Neural progenitor cell (in vitro differentiated cells): ENCODE measurements at regions not wholly inside any gene's neighbourhood (a gene's known extent, or its start where the extent isn't known, plus 50 kb on each side); places are given as distances from the start of the nearest gene placed in this dataset.

ENCODE experiments used
- DNase-seq: peaks from one replicate; pipeline ENCODE4 v3.0.0-alpha.2; 2016; ENCODE audit warnings: low spot score
- H2AFZ ChIP-seq: fragments of 200-600 bp; sonication (generic); replicated peaks from 2 replicates; pipeline ENCODE4 v1.6.1; 2016; ENCODE audit warnings: antibody characterized with exemption
- H3F3A ChIP-seq: fragments of 200-600 bp; sonication (generic); 2 replicates; pipeline ENCODE4 v1.6.1; 2016; ENCODE audit warnings: antibody characterized with exemption, low read depth
- H3K27ac ChIP-seq: fragments of 200-600 bp; sonication (generic); 2 replicates; pipeline ENCODE4 v1.5.1; 2016; ENCODE audit warnings: mild to moderate bottlenecking
- H3K27me3 ChIP-seq: fragments of 200-600 bp; sonication (generic); 2 replicates; pipeline ENCODE4 v1.6.1; 2016; ENCODE audit warnings: mild to moderate bottlenecking, moderate library complexity
- H3K36me3 ChIP-seq: fragments of 200-600 bp; sonication (generic); 2 replicates; pipeline ENCODE4 v1.5.1; 2016
- H3K4me1 ChIP-seq: fragments of 200-600 bp; sonication (generic); 2 replicates; pipeline ENCODE4 v1.6.1; 2016; ENCODE audit warnings: mixed run types
- H3K4me2 ChIP-seq: fragments of 200-600 bp; sonication (generic); 2 replicates; pipeline ENCODE4 v1.6.1; 2016
- H3K4me3 ChIP-seq: fragments of 200-600 bp; sonication (generic); 2 replicates; pipeline ENCODE4 v1.5.1; 2016
- H3K79me2 ChIP-seq: fragments of 200-600 bp; sonication (generic); 2 replicates; pipeline ENCODE4 v1.6.1; 2016; ENCODE audit warnings: low read depth
- H3K9ac ChIP-seq: fragments of 200-600 bp; sonication (generic); 2 replicates; pipeline ENCODE4 v1.6.1; 2016
- H3K9me3 ChIP-seq: fragments of 200-600 bp; sonication (generic); 2 replicates; pipeline ENCODE4 v1.5.1; 2016; ENCODE audit warnings: low read depth
- H4K20me1 ChIP-seq: fragments of 200-600 bp; sonication (generic); 2 replicates; pipeline ENCODE4 v1.6.1; 2016; ENCODE audit warnings: low read depth
- H3K27ac Mint-ChIP-seq: 3 replicates; pipeline ENCODE4 v1.8.0; 2021; ENCODE audit warnings: mixed read lengths
- H3K27me3 Mint-ChIP-seq: 2 replicates; pipeline ENCODE4 v1.8.0; 2022; ENCODE audit warnings: low read depth, mild to moderate bottlenecking, inconsistent platforms, moderate library complexity, mixed read lengths; ENCODE audit not compliant: insufficient read depth
- H3K36me3 Mint-ChIP-seq: 3 replicates; pipeline ENCODE4 v1.8.0; 2021; ENCODE audit warnings: mixed read lengths
- H3K4me1 Mint-ChIP-seq: 3 replicates; pipeline ENCODE4 v1.8.0; 2021; ENCODE audit warnings: mixed read lengths
- H3K4me3 Mint-ChIP-seq: 3 replicates; pipeline ENCODE4 v1.8.0; 2021; ENCODE audit warnings: mild to moderate bottlenecking, moderate library complexity, mixed read lengths
- H3K9me3 Mint-ChIP-seq: 3 replicates; pipeline ENCODE4 v1.8.0; 2020; ENCODE audit warnings: mixed read lengths
- EZH2 ChIP-seq: fragments of 200-600 bp; sonication (generic); IDR thresholded peaks from 2 replicates; pipeline ENCODE4 v1.6.1; 2017; ENCODE audit warnings: antibody characterized with exemption, mild to moderate bottlenecking, moderate library complexity
- EZH2phosphoT487 ChIP-seq: fragments of 200-600 bp; sonication (generic); IDR thresholded peaks from 2 replicates; pipeline ENCODE4 v1.6.1; 2017; ENCODE audit warnings: antibody characterized with exemption
- TF ChIP-seq, protein P1 (sequence below): fragments of 200-600 bp; sonication (generic); IDR thresholded peaks from 2 replicates; pipeline ENCODE4 v1.5.1; 2017; ENCODE audit warnings: antibody characterized with exemption, mild to moderate bottlenecking

DNA sequence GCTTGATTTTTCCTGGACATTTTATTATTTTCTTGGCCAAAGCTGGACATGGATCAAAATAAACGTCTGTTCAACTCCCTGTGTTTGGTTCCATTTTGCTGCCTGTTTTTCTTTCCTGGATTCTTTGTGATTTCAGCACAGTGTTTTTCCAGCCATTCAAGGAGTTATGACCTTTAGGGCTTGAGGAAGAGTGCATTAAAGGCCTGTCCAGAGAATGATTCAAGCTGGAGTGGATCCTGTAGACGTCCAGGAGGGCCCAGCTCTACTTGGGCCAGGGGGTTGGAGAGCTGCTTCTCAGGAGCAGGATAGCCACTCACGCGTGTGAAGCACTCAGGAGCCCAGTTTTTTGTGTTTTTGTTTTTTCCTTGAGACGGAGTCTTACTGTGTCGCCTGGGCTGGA is 56.5 kb upstream of the IER3 start:
- Histone ChIP-seq H3K79me2 (no peaks in the 10 kb centered on the region), H3K4me2 (no peak overlapping the region), H3K4me1 (no peaks in the 10 kb centered on the region), H4K20me1 (no peaks in the 10 kb centered on the region), H3K4me3 (no peak overlapping the region), H3K9me3 (no peaks in the 10 kb centered on the region), H3K27me3 (no peaks in the 10 kb centered on the region), H3K27ac (no peak overlapping the region), H2AFZ (no peak overlapping the region), H3K36me3 (no peaks in the 10 kb centered on the region), H3F3A (no peaks in the 10 kb centered on the region), H3K9ac (no peak overlapping the region)
- Mint-ChIP-seq H3K36me3 (no peaks in the 10 kb centered on the region), H3K9me3 (no peaks in the 10 kb centered on the region), H3K27ac (peak overlapping the region; percentile 18), H3K27me3 (peaks cover 7% of the 10 kb centered on the region), H3K4me1 (peaks cover 17% of the 10 kb centered on the region), H3K4me3 (no peak overlapping the region)
- DNase-seq, result no peak
- TF ChIP-seq, protein P1, sequence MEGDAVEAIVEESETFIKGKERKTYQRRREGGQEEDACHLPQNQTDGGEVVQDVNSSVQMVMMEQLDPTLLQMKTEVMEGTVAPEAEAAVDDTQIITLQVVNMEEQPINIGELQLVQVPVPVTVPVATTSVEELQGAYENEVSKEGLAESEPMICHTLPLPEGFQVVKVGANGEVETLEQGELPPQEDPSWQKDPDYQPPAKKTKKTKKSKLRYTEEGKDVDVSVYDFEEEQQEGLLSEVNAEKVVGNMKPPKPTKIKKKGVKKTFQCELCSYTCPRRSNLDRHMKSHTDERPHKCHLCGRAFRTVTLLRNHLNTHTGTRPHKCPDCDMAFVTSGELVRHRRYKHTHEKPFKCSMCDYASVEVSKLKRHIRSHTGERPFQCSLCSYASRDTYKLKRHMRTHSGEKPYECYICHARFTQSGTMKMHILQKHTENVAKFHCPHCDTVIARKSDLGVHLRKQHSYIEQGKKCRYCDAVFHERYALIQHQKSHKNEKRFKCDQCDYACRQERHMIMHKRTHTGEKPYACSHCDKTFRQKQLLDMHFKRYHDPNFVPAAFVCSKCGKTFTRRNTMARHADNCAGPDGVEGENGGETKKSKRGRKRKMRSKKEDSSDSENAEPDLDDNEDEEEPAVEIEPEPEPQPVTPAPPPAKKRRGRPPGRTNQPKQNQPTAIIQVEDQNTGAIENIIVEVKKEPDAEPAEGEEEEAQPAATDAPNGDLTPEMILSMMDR, result no peak
- TF ChIP-seq EZH2phosphoT487 (no peak), EZH2 (no peak)

GRCh38 chr6:30799210-30799609 is 54.9 kb upstream of the IER3 start:
- Histone ChIP-seq H3F3A (no peaks in the 10 kb centered on the region), H3K27me3 (no peaks in the 10 kb centered on the region), H3K27ac (no peak overlapping the region), H3K4me3 (no peak overlapping the region), H3K4me1 (no peaks in the 10 kb centered on the region), H3K9ac (no peak overlapping the region), H4K20me1 (no peaks in the 10 kb centered on the region), H3K9me3 (no peaks in the 10 kb centered on the region), H2AFZ (no peak overlapping the region), H3K4me2 (no peak overlapping the region), H3K36me3 (no peaks in the 10 kb centered on the region), H3K79me2 (no peaks in the 10 kb centered on the region)
- no peak overlapping the region for H3K27ac Mint-ChIP-seq
- H3K4me1 Mint-ChIP-seq, result peaks cover 14% of the 10 kb centered on the region
- TF ChIP-seq, protein P1, result no peak
- no peak for TF ChIP-seq EZH2
- TF ChIP-seq EZH2phosphoT487, result no peak
- H3K9me3 Mint-ChIP-seq, result no peaks in the 10 kb centered on the region
- no peaks in the 10 kb centered on the region for H3K36me3 Mint-ChIP-seq
- no peak for DNase-seq
- H3K4me3 Mint-ChIP-seq, result no peak overlapping the region
- peaks cover 4% of the 10 kb centered on the region for H3K27me3 Mint-ChIP-seq

- no peak overlapping the region for H3K27ac ChIP-seq
These were observed 54.1 kb upstream of the IER3 start for GRCh38 chr6:30798494-30798893.

More at GRCh38 chr6:30798494-30798893, 54.1 kb upstream of the IER3 start:
- H4K20me1 ChIP-seq, result no peaks in the 10 kb centered on the region
- Mint-ChIP-seq H3K4me1 (peaks cover 18% of the 10 kb centered on the region), H3K27me3 (peaks cover 4% of the 10 kb centered on the region), H3K27ac (no peak overlapping the region), H3K9me3 (no peaks in the 10 kb centered on the region), H3K4me3 (no peak overlapping the region), H3K36me3 (no peaks in the 10 kb centered on the region)
- peaks cover 4% of the 10 kb centered on the region for H3F3A ChIP-seq
- no peak for DNase-seq
- H3K9ac ChIP-seq, result no peak overlapping the region
- H3K4me2 ChIP-seq, result no peak overlapping the region
- no peaks in the 10 kb centered on the region for H3K79me2 ChIP-seq
- no peaks in the 10 kb centered on the region for H3K36me3 ChIP-seq
- no peak overlapping the region for H2AFZ ChIP-seq
- TF ChIP-seq EZH2phosphoT487 (no peak), EZH2 (no peak)
- TF ChIP-seq, protein P1, result no peak
- H3K4me3 ChIP-seq, result no peak overlapping the region
- no peaks in the 10 kb centered on the region for H3K9me3 ChIP-seq
- H3K27me3 ChIP-seq, result no peaks in the 10 kb centered on the region
- H3K4me1 ChIP-seq, result no peaks in the 10 kb centered on the region
